ENCODE measurements at regions not wholly inside any gene's neighbourhood (a gene's known extent, or its start where the extent isn't known, plus 50 kb on each side); places are given as distances from the start of the nearest gene placed in this dataset.

- TF ChIP-seq CTCF (IDR thresholded peaks at IDR 0.05; ENCODE audit: insufficient read depth, low read depth, low read length) = no peak
- DNase-seq (ENCODE audit: low read depth) = no peak
- no peak overlapping the region for H3K4me3 ChIP-seq (ENCODE audit: low read depth, low read length)
Measured at GRCh38 chr5:133690746-133691145, 78.4 kb upstream of the FSTL4 start.

DNA sequence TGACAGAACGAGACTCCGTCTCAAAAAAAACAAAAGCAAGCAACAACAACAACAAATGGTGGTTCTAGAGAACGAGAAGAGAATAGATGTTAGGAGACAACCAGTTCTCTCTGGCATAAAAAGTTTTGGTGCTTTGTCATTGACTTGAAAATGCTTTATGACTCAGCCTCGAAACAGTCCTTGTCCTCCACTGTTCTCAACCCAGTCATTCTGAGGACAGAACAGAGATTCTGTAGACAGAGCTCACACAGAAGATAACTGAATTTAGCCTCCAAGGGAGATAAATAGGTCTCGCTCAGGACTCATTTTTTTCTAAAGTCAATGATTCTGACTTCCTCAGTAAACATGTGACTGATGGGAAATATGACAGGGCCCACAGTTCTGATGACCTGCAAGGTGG lies 76.0 kb upstream of the FSTL4 start:
- no peak for TF ChIP-seq CTCF (IDR thresholded peaks at IDR 0.05; ENCODE audit: insufficient read depth, low read depth, low read length)
- H3K4me3 ChIP-seq (ENCODE audit: low read depth, low read length) = no peak overlapping the region
- DNase-seq (ENCODE audit: low read depth) = no peak

DNA sequence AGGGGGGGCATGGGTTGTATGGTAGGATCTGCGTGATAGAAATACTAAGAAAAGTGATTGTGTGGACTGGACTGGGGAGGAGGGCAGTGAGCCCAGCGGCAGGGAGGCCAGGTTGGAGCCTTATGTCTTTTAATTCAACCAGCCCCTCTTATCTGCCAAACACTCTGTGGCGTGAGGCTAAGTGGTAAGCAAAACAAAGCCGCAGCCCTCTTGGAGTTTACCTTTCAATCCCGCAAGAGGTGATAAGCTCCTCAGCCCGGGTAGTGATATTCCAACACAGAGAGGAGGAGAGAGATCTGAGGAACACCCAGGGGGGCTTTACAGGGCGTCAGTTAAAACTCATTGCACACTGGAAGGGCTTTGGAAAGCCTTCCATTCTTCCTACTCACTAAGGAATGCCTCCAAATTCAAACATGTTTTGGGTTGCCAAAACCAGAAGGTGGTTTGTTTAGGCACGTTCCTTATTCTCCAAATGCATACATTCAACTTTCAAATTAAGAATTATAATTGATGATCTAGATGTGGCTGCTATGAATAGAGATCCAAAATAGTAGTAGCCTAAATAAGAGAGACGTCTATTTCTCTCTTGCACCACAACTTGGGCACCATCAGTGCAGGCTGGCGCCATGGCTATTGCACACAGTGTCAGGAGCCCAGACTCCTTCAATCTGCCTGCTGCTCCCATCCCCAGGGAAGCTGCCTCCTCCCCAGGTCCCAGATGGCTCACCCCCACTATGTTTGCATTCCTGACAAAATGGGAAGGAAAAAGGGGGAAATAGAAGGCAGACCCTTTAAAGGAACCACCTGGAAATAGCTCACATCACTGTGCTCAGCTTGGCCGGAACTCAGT lies 75.1 kb upstream of the FSTL4 start:
- no peak overlapping the region for H3K4me3 ChIP-seq (ENCODE audit: low read depth, low read length)
- no peak for DNase-seq (ENCODE audit: low read depth)

DNA sequence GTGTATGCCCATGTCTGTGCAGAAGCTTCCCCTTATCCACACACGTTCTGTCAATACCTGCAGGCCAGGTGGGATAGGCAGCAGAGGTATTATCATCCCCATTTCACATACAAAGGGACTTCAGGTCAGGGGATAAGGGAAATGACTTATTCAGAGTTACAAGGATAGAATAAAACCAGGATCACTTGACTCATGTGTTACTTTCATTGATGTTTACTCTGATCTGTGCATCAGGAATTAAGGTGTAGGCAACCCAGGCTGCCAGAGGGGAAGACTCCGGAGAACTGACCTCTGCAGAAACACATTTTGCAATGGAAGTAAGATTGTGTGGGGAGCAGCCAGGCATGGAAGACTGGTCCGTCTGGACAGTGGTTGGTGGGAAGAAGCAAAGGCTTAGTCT lies 74.2 kb upstream of the FSTL4 start:
- no peak for DNase-seq (ENCODE audit: low read depth)
- no peak overlapping the region for H3K4me3 ChIP-seq (ENCODE audit: low read depth, low read length)
- TF ChIP-seq CTCF (IDR thresholded peaks at IDR 0.05; ENCODE audit: insufficient read depth, low read depth, low read length) = no peak

More for the DNA sequence above, 75.1 kb upstream of the FSTL4 start:
- no peak for TF ChIP-seq CTCF (IDR thresholded peaks at IDR 0.05; ENCODE audit: insufficient read depth, low read depth, low read length)

DNA sequence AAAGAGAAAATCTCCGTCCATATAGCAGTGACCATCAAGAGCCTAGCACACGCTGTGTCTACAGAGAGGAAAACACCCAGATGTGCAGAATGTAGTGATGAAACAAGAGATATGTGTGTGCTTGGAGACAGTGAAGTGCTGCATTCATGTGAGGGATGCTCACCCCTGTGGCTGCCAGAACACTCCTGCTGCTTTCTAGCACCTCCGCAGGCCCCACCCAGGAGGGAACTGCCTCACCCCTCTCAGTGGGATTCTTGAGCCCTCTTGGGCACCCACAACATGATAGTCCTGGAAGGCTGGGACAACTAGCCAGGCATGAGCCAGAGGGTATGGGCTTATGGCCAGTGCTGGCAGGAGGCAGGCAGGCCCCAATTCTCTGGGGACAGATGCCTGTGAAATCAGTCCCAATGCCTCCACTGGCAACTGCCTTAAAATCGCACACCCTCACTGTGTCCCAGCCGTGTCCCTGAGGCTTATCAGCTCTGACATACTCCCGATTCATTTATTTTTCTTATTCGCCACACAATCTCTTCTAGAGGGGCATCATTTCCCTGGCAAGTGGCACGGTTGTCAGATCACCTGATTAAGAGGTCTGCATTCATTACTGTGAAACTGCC lies 73.2 kb upstream of the FSTL4 start:
- no peak overlapping the region for H3K4me3 ChIP-seq (ENCODE audit: low read depth, low read length)
- no peak for TF ChIP-seq CTCF (IDR thresholded peaks at IDR 0.05; ENCODE audit: insufficient read depth, low read depth, low read length)
- no peak for DNase-seq (ENCODE audit: low read depth)

DNA sequence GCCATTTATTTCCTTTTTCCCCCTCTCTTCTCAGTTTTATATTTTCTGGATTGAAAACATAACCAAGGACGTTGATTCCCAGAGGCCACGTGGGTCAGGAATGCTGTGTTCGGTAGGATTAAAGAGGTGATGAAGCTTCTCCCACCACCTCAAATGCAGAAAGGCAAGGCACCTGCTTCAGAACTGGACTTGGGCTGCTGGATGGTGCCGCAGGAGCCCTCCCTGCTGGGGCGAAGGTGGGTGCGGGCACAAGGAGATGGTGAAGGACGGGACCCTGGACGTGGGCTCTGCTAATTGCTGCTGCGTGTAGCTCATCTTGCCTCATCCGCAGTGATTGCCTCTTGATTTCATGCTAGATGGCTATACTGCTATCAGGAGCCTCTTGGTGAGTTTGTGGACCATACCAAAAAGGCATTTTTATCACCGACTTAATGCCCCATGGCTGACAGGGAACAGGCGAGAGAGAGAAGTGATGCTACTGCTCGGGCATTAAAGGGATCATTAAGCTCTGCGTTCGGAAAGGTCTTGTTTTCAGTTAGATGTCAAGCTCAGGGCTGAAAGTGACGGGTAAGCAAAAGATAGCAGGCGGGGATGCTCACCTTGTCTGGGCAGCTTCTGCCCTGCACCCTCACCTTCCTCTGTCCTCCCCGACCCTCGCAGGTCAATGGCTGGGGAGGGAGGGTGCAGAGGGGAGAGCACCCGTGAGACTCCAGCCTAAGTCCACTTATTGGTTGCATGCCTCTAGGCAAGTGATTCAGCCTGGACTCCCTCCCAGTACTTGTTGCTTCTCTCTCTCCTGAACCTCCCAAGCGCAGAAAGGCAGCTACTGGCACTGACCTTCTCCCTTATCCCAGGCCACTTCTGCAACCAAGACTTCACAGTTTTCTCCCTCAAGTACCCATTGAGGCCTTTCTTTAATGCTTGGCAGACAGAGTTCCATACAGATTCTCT lies 71.6 kb upstream of the FSTL4 start:
- no peak overlapping the region for H3K4me3 ChIP-seq (ENCODE audit: low read depth, low read length)
- DNase-seq (ENCODE audit: low read depth) = no peak
- TF ChIP-seq CTCF (IDR thresholded peaks at IDR 0.05; ENCODE audit: insufficient read depth, low read depth, low read length) = no peak

All from fibroblast of villous mesenchyme (primary cell).